GM19023 (cell line): ENCODE measurements at regions not wholly inside any gene's neighbourhood (a gene's known extent, or its start where the extent isn't known, plus 50 kb on each side); places are given as distances from the start of the nearest gene placed in this dataset.

Source experiments
- ATAC-seq: cut with Tn5 transposase; IDR thresholded peaks from one replicate; pipeline ENCODE4 v1.9.1; 2021; ENCODE audit warnings: mild to moderate bottlenecking, moderate library complexity; ENCODE audit not compliant: unreplicated experiment

- ATAC-seq, result no peak
Measured at GRCh38 chr10:94276140-94276539, 86.6 kb downstream of the NOC3L start.

GRCh38 chr10:94277450-94277849, 85.3 kb downstream of the NOC3L start:
- ATAC-seq, result no peak

- peak; percentile 78 for ATAC-seq
Measured at GRCh38 chr10:94279835-94280709, 82.7 kb downstream of the NOC3L start.

- no peak for ATAC-seq
Measured at GRCh38 chr10:94281654-94282053, 81.1 kb downstream of the NOC3L start.

- no peak for ATAC-seq
Measured at GRCh38 chr10:94282369-94282768, 80.4 kb downstream of the NOC3L start.
